HG02759 (cell line): ENCODE measurements at regions not wholly inside any gene's neighbourhood (a gene's known extent, or its start where the extent isn't known, plus 50 kb on each side); places are given as distances from the start of the nearest gene placed in this dataset.

Experiments
- ATAC-seq: cut with Tn5 transposase; IDR thresholded peaks from one replicate; pipeline ENCODE4 v1.9.1; 2021; ENCODE audit warnings: mild to moderate bottlenecking, moderate library complexity; ENCODE audit not compliant: unreplicated experiment

DNA sequence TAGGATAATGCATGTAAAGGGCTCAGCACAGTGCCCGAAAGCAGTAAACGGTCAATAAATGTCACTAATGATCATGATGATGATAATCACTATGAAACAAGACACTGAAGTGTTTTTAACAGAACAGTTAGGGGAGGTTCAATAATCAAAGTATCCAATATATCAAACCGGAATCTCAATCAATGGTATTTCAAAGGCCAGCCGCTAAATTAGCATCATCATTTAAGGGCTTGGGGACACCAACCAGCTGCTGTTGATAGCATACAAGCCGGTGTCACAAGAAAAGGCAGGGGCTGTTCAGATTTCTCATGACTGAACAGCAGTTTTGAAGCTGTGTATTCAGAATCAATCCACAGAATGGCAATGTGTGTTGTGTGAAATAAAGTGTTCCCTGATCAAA lies 316.0 kb upstream of the NPVF start:
- no peak for ATAC-seq

DNA sequence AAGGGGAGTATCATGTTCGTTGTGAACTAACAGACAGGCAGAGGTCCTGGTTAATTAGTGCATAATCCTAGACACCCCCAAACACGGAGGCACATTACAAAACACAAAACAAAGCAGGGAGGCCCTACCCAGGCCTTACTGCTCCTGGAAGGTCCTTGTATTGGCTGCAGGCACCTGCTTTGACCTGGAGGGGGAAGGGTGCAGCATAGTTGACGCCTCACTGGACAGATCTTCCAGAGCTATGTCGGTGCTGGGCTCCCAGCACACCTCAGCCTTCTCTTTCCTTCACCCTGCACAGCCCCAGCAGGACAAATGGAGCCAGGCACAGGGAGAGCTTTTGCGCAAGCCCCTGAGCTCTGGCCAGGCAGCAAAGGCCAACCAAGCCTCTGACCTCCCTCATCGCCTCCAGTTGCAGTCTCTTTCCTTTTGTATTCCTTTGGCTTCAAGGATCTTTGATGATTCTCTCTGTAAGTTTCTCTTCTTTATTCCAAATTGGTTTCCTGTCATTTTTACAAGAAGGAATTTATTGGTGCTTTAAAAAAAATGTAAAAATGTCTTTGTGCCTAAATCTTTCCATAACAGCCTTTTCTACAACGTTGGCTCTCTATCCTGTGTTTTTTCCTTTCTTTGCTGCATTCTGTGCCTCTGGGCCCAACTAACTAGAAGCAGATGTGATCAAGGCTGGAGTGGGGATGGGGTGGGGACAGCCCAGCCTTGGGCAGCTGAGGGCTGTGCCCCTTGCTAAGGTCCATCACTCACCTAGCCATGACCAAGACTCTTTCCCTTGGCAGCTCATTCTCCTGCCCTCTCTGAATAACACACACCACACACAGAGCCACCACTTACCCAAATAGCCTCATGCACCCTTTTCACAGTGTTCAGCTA lies 317.1 kb upstream of the NPVF start:
- no peak for ATAC-seq

DNA sequence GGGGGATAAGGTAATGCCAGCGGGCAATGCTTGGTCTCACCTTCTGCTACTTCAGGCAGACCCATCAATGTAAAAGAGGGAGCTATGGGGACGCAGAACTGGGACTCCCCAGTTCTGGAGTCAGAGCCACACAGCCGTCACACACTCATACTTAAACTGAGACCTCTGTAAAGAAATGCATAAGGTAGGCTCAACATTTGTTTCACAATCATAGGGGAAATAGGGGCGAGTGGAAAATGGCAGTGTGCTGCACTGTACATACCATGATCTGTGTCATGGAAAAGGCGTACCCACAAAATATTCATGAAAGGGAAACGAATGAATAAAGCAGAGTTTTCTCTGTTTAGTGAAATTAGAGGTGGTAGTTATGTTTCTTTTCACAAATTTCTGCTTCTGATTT lies 318.0 kb upstream of the NPVF start:
- ATAC-seq, result no peak

DNA sequence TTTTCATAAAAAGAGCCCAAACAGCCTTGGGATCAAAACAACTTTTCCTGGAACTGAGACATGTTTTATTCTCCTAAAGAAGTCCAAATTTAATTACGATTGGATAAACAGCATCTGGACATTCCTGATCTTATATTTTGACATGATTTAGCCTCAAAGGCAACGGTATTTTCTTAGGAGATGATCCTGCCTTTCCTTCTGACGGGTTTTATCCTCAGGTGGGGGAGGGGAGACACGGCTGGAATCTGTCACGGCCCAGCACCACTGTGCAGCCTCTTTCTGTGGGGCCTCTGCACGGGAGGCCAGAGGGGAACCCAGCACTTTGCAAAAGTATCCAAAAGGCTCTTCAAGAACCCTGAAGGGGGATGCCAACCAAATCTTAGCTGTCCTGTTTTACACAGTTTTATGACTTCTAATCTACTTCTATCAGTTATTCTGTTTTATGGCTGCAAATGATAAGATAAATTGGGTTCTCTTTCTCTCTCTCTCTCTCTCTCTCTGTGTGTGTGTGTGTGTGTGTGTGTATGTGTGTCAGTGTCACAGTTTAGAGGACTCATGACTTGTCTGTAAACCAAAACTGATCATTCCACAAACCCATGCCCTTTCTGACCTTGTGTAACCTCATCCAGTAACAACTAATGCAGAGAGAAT lies 321.1 kb upstream of the NPVF start:
- no peak for ATAC-seq

DNA sequence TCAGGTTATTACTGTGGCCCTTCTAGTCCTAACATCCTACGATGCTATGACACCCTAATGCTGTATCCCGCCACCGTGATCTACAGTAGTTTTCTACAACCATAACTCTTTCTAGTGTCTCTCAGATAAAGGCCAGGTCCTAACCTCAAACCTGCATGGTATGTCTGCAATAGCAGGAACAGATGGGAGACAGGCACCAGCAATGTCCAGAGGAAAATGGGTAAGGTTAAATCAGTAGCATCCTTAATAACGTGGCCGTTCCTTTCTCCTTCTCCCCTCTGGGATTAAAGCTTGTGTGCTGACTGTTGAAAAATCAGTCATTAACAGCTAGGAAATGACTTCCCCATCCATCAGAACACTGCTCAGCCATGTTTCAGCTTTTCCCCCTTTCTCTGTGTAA lies 321.9 kb upstream of the NPVF start:
- no peak for ATAC-seq

DNA sequence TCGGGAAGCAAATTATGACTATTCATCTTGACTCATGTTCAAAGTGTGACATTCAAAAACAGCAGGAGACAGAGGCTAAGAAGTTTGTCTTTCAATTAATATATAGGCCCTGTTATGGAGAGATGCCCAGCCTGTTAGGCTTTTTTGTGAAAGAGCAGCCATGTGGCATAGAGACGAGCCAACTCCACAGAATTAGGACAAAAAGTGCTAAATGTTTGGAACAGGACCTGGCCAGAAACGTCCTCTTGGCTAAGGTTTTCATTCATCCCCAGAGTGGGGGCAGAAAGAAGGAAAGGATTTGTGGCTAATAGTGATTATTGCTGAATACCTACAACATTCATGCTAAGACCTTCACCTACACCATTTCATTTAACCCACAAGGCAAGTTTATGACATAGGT lies 324.7 kb upstream of the NPVF start:
- ATAC-seq, result no peak

DNA sequence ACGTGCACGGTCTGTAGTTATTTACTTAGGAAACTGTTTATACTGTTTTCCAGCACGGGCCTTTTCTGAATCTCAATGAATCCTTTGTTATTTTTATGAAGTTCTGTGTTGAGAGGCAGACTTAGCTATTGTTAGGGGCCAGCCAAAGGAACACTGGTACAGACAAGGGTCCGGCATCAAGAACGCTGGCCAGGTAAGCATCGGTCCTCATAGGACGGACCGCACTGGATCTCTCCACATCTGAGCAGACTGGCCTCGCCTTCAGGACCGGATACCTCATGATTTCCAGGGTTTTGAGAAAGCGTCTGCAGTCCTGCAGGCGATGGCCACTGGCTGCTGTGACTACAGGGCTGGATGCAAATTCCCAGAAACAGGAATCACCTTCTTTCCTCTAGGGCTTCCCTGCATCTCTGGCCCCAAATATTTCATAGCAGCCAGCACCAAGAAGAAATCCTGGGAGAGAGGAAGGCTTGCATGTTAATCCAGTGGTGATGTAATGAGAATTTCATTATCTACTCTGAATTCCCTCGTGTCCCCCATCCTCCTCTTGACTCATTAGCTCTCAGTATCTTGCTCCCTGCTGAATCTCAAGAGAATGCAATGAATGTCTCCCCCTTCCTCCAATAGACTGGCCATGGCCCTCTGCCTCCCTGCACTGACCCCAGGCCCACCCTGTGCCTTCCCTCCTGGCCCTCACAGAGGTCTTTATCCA lies 325.4 kb upstream of the NPVF start:
- ATAC-seq, result no peak

DNA sequence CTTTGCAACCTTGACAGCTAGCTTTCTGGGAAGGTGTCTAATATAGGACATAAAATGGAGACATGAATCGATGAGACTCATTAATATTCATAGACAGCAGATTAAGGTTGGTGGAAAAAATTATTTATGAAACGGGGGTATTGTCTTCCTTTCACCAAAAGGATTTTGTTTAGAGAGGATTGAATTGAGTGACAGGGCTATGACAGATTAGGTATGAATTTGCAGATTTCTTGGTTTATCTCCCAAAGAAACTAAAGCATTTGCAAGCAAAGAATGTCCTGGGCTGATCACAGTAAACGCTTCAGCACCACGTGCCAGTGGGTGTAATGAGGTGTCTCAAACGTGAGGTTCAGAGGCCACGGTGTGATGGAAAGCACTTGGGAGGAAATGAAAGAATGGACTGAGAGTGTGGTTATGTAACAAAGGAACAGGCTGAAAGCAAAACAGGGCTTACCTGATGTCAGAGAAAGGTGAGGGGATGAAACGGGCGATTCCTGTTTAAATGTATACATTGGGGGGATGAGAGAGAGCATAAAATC lies 329.2 kb upstream of the NPVF start:
- ATAC-seq, result no peak

DNA sequence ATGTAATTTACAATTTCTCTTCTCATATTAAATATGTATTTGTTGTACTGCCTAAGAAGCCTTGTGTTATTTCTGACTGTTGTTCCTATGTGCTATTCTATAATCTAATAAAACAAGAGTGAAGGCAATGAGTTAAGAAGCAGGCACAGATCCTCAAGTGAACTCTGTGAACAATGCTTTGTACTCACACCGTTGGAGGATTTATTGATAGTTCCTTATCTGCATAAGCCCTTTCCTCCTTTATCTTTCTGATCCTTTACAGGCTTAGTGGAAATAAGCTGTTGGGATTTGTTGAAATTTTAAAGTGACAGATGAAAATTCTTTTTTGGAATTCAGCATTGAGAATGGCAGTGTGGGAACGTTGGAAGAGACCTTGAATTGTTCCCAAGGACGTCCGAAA lies 329.6 kb upstream of the NPVF start:
- ATAC-seq, result no peak

DNA sequence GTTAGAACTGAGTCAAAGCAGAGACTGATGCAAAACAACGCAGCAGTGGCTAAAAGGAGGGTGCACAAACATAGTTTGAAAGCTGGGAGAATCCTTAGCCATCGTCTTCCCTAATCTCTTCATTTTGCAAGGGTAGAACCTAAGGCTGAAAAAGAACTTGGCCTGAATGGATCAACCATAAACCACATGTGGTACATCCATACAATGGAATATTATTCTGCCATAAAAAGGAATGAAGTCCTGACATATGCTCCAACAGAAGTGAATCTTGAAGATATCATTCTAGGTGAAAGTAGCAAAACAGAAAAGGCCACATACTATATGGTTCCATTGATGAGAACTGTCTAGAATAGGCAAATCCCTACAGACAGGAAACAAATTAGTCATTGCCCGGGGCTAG lies 330.3 kb upstream of the NPVF start:
- ATAC-seq, result no peak

DNA sequence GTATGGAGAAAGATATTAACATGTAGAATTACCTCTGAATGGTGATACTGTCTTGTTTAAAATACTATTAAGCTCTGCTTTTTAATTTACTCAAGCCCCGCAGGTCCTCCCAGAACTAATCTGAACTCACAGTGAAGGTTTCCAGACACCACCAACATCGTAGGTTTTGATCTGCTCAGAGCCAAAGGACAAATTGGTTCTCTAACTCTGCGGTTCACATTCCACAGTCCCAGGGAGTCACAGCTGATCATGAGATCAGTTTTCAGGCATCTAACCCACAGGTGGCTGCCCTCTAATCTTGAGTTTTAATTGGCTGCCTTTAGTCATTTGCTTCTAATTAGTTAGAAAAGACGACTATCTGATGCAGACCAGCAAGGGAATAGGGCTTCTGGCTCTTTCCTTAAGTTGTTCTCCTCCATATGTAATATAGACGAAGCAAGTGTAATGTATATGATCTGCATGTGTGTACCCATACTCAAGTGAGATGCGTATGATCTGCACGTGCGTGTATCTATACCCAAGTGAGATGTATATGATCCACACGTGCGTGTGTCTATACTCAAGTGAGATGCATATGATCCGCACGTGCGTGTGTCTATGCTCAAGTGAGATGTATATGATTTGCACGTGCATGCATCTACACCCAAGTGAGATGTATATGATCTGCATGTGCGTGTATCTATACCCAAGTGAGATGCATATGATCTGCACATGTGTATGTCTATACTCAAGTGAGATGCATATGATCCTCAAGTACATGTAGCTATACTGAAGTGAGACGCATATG lies 331.5 kb upstream of the NPVF start:
- ATAC-seq, result no peak

DNA sequence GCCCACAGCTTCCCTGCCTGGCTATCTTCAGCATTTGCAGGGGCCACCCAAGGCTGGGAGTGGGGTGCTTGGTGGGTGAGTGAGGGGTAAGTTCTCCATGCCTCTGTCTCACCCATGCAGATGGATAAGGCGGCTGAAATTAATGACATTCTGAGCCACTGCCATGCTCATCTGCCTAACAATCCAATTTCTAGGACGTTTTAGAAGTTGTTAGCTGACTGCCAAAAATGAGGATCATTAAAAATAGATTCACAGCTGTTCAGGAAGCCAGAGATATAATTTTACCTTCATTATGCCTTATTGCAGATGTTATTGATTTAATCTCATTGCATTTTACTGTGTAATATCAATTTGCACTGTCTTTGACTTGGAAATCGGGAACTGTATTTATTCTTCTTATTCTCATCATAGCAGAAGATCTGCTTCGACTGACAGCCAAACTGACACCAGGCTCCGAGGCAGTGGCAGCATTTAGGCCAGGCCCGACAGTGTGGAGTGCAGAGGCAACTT lies 334.4 kb upstream of the NPVF start:
- no peak for ATAC-seq

DNA sequence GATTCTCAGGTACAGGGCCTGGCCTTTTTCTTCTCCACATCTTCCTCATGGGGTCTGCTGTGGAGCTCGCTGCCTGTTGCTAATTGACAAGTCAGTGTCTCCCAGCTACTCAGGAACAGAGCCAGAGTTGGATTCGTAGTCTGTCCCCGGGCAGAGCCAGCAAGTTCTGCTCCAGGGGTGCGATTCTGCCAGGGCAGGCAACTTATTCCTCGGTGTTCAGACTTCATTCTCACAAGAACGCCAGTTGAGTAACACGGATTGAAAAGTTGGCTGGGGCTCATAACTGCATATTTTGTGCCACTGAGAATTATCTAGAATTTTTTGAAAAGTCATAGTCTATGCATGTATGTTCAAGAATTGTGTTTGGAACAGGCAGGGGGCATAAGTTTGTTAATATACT lies 336.7 kb upstream of the NPVF start:
- no peak for ATAC-seq

DNA sequence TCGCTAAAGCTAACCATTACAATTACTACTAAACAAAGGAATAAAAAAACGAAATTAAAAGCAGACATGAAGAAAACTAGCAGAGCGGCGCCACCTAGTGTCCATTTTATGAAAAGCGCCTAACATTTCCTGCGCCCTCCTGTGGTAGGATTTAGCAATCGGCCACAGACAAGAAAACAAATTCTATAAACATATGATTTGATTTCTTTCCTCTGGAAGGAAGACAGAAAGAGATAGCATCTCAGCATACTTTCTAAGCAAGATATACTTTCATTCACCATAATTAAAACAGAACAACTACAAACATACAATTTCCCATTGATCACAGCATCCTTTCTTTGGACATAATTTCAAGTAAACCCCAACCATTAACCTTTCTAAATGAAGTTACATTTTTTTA lies 337.7 kb upstream of the NPVF start:
- no peak for ATAC-seq

DNA sequence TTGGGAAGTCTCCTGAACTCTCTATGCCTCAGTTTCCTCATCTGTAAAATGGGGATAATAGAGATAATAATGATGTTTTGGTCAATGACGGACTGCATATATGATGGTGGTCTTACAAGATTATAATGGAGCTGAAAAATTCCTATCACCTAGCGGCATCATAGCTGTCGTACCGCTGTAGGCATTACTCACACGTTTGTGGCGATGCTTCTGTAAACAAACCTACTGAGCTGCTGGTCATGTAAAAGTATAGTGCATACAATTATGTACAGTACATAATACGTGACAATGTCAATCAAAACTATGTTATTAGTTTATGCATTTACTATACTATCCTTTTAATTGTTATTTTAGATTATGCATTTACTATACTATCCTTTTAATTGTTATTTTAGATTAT lies 339.1 kb upstream of the NPVF start:
- no peak for ATAC-seq

DNA sequence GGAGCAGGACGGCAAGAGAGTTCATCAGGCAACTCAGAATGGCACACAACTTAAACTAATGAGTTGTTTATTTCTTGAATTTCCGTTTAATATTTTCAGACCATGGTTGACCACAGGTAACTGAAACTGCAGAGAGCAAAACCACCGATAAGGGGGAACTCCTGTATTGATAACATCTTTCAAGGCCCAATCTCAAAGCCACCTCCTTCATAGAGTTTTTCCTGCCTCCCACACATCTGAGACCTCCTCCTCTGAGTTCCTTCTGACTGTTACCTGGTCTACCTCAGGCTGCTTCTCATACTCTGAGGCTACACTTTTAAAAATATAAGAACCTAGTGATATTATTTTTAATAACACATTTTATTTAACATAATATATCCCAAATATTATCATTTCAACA lies 341.5 kb upstream of the NPVF start:
- ATAC-seq, result no peak

DNA sequence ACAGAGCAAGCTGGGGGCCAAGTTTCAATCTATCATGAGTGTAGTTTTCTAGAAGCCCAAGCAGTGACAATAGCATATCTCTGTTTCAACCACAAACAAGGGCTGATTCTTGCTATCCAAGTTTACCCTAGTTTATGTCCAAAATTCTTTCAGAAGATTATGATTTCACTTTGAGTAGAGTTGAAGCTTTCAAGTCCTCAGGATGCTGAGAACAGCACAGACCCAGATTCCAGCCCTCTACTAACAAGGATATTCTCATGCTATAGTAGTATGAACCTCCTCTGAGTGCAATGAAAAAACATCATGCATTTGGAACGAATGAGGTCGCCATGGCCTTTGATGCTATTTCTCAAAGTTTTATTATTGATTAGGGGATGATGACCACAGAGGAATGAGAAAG lies 344.1 kb upstream of the NPVF start:
- ATAC-seq, result no peak

DNA sequence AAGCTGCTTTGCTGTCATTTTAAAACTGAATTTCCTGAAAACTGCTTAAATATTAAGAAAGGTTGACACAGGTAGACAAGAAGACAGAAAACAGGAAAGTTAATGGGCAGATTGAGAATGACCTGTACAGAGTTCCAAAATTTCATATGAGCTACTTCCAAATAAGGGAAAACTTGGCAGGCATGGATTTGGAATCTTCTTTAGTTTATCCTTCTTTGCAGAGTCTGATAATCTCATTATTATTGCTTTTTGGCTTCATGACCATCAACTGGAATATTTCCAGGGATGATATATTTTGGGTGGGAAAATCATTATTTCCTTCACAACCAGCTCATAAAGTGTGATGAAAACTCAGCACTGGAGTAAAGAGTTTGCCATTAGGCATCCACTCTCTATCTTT lies 346.5 kb upstream of the NPVF start:
- no peak for ATAC-seq

DNA sequence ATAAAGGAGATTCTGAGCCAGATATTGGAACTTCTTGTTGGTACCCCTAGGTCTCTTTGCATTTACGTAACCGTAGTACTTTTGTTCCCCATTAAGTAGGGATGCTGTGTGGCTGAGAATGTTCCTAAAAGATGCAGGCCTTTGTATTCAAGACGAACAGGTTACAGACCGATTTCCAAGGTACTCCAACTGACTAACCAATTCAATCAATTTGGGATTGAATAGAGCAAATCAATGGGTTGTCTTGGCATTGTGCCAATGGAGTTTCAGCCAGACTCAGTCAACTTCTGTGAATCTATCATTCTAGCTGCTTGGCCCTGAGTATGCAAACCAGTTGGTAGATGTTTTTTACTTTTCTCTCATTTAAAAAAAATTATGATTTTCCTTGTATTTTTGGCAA lies 347.3 kb upstream of the NPVF start:
- ATAC-seq, result no peak

DNA sequence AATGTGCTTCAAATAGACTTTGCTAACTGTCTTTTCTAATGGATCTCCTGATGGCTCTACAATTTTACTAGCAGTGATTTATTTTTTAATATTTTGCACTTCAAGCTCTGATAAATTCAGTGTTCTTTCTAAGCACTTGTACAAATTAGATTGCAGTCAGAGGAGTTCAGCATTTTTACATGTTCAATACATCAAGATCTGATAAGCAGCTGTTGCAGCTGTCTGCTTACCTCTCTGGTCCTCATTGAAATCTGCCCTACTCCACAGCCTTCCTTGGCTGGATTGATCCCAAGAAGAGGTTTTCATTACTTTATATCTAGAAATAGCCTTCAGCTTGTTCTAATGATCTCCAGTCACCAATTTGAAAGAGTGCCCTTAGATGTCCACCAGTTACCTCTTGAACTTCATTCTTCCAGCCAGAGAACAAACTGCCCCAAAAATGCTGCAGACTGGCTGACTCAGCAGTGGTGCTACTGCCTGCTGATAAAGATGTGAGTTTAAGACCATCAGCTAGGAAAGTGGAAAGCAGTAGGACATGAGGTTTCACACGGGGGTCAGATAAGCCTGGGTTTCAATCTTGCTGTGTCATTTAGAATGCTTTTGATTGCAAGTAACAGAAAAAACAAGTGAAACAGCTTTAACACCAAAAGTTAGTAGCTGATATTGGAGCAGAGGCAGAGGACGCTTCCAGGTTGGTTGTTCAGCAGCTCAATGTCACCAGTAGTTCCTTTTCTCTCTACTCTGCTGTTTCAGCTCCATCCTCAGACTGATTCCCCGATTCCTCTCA lies 350.9 kb upstream of the NPVF start:
- ATAC-seq, result no peak
